K562 (cell line): ENCODE measurements at regions not wholly inside any gene's neighbourhood (a gene's known extent, or its start where the extent isn't known, plus 50 kb on each side); places are given as distances from the start of the nearest gene placed in this dataset.

Source experiments
- ATAC-seq: fragments of 200-7000 bp; cut with Tn5 transposase; 3 replicates; pipeline ENCODE4 v1.9.1; 2020; ENCODE audit warnings: moderate library complexity
- BruUV-seq: library from RNA; stranded (reverse); fragments of 400-500 nt; replicated peaks from 2 replicates; lab custom pipeline; 2021; lab: Mats Ljungman, UMichigan
- CTCF ChIA-PET: fragments of 300-600 bp; formaldehyde crosslinking; extraction: SDS; loops from one replicate; lab custom pipeline; 2021; ENCODE audit warnings: low intra/inter-chr PET ratio; lab: Yijun Ruan, JAX
- POLR2A ChIA-PET: fragments of 300-600, 350-650 bp; sonication (Branson Sonifier 250); formaldehyde crosslinking; extraction: SDS; loops from one replicate; lab custom pipeline; 2021; ENCODE audit warnings: antibody characterized with exemption, inconsistent platforms; lab: Yijun Ruan, JAX
- DNase-seq, 4 experiments: peaks; one replicate each; pipeline versions ENCODE4 v3.0.0 to v3.0.0-alpha.2; 2011 to 2018; ENCODE audit warnings: low spot score in 3 of 4, mixed read lengths in 3 of 4; ENCODE audit errors: extremely low read depth in 1 of 4
- FAIRE-seq: peaks from 2 replicates; lab custom pipeline; 2011; peaks lifted over from hg19 to GRCh38; lab: Jason Lieb, UNC
- H2AFZ ChIP-seq: 2 replicates; pipeline ENCODE4 v1.6.0; 2011; ENCODE audit warnings: low read depth, low read length, control low read depth, inconsistent platforms
- H3K27ac ChIP-seq: fragments of 200-600 bp; 3 replicates; pipeline ENCODE4 v1.8.0; 2011; ENCODE audit warnings: low read depth, mild to moderate bottlenecking, control low read depth, inconsistent platforms, low read length, moderate library complexity, mixed read lengths; ENCODE audit errors: extremely low read depth
- H3K27me3 ChIP-seq, 2 experiments: fragments of 300-600 bp in 1 of 2; 2 replicates in 1 of 2; 3 replicates in 1 of 2; pipeline versions ENCODE4 v1.6.0 to v1.8.0; 2011; ENCODE audit warnings: inconsistent platforms in 2 of 2, low read length in 2 of 2, mild to moderate bottlenecking in 1 of 2, mixed read lengths in 1 of 2, moderate library complexity in 1 of 2; ENCODE audit not compliant: control insufficient read depth in 2 of 2, insufficient read depth in 2 of 2
- H3K36me3 ChIP-seq: fragments of 300-600 bp; 3 replicates; pipeline ENCODE4 v1.8.0; 2011; ENCODE audit warnings: mild to moderate bottlenecking, low read length, inconsistent platforms; ENCODE audit not compliant: control insufficient read depth, insufficient read depth
- H3K4me1 ChIP-seq, 2 experiments: fragments of 200-600 bp in 1 of 2; replicated peaks in 1 of 2; 2 replicates in 1 of 2; 3 replicates in 1 of 2; pipeline versions ENCODE4 v1.5.1 to v1.8.0; 2011; ENCODE audit warnings: inconsistent platforms in 2 of 2, low read length in 2 of 2, mild to moderate bottlenecking in 1 of 2, mixed read lengths in 1 of 2, moderate library complexity in 1 of 2; ENCODE audit not compliant: control insufficient read depth in 2 of 2, insufficient read depth in 2 of 2
- H3K4me2 ChIP-seq: 2 replicates; pipeline ENCODE4 v1.6.1; 2011; ENCODE audit warnings: low read length, control low read depth, inconsistent platforms, mixed read lengths; ENCODE audit not compliant: insufficient read depth
- H3K4me3 ChIP-seq: fragments of 200-600 bp; sonication (generic), shearing (Covaris generic); 2 replicates; pipeline ENCODE4 v1.5.1; 2016; ENCODE audit warnings: control low read depth, inconsistent platforms
- H3K79me2 ChIP-seq: fragments of 200-600 bp; 3 replicates; pipeline ENCODE4 v1.8.0; 2011; ENCODE audit warnings: low read length, inconsistent platforms; ENCODE audit not compliant: control insufficient read depth, insufficient read depth
- H3K9ac ChIP-seq, 2 experiments: 2 replicates each; pipeline versions ENCODE4 v1.6.0 to v1.6.1; 2011; ENCODE audit warnings: low read depth in 2 of 2, low read length in 2 of 2, control low read depth in 1 of 2, inconsistent platforms in 1 of 2, mild to moderate bottlenecking in 1 of 2, mixed read lengths in 1 of 2; ENCODE audit not compliant: insufficient read depth in 1 of 2
- H3K9me1 ChIP-seq: one replicate; pipeline ENCODE4 v1.6.0; 2011; ENCODE audit warnings: inconsistent platforms, mild to moderate bottlenecking, low read length, moderate library complexity; ENCODE audit not compliant: control insufficient read depth, insufficient read depth
- H3K9me3 ChIP-seq: replicated peaks from 2 replicates; pipeline ENCODE4 v1.5.1; 2011; ENCODE audit warnings: low read depth, low read length, inconsistent platforms; ENCODE audit not compliant: control insufficient read depth, insufficient read depth
- H4K20me1 ChIP-seq: replicated peaks from 2 replicates; pipeline ENCODE4 v1.6.1; 2011; ENCODE audit warnings: low read length, inconsistent platforms, mixed read lengths; ENCODE audit not compliant: control insufficient read depth, insufficient read depth
- AFF1 ChIP-seq, 2 experiments: fragments of 450-650 bp; IDR thresholded peaks; 2 replicates each; pipeline ENCODE4 v1.6.1; 2018; ENCODE audit warnings: mild to moderate bottlenecking in 2 of 2, low read depth in 1 of 2; ENCODE audit not compliant: partially characterized antibody in 2 of 2
- DLX4 ChIP-seq: fragments of 250-450 bp; sonication (Bioruptor Pico); IDR thresholded peaks from 2 replicates; pipeline ENCODE4 v1.6.1; 2021; ENCODE audit warnings: mild to moderate bottlenecking
- HMBOX1 ChIP-seq: sonication (generic); IDR thresholded peaks from 2 replicates; pipeline ENCODE4 v1.6.1; 2016
- HNRNPK ChIP-seq: fragments of 200-400 bp; formaldehyde crosslinking; IDR thresholded peaks from one replicate; pipeline ENCODE4 v1.6.1; 2018; ENCODE audit warnings: mild to moderate bottlenecking, low read depth, low read length; ENCODE audit not compliant: poor library complexity, severe bottlenecking
- KLF1 ChIP-seq: fragments of 450-650 bp; IDR thresholded peaks from 2 replicates; pipeline ENCODE4 v1.6.1; 2016; ENCODE audit warnings: missing genetic modification characterization, missing compliant biosample characterization
- NR2C1 ChIP-seq, 2 experiments: fragments of 450-650 bp; IDR thresholded peaks; 2 replicates each; pipeline ENCODE4 v1.6.1; 2017; ENCODE audit warnings: mild to moderate bottlenecking in 2 of 2, antibody characterized with exemption in 1 of 2, inconsistent platforms in 1 of 2, missing compliant biosample characterization in 1 of 2, missing genetic modification characterization in 1 of 2
- SMARCE1 ChIP-seq: fragments of 450-650 bp; IDR thresholded peaks from 2 replicates; pipeline ENCODE4 v1.7.1; 2016; ENCODE audit warnings: mild to moderate bottlenecking
- TAL1 ChIP-seq: fragments of 450-650 bp; IDR thresholded peaks from 2 replicates; pipeline ENCODE4 v1.6.1; 2016; ENCODE audit warnings: mild to moderate bottlenecking
- ZBTB34 ChIP-seq: fragments of 250-450 bp; sonication (Bioruptor Pico); IDR thresholded peaks from 2 replicates; pipeline ENCODE4 v1.8.0; 2021; ENCODE audit warnings: mild to moderate bottlenecking, moderate library complexity
- ZNF280A ChIP-seq: fragments of 450-650 bp; IDR thresholded peaks from 2 replicates; pipeline ENCODE4 v1.6.1; 2018; ENCODE audit warnings: mild to moderate bottlenecking, low read depth; ENCODE audit not compliant: partially characterized antibody
- ZNF512 ChIP-seq: IDR thresholded peaks from 2 replicates; pipeline ENCODE4 v1.6.1; 2016; ENCODE audit warnings: missing genetic modification characterization, missing compliant biosample characterization
- ZNF583 ChIP-seq: fragments of 250-450 bp; sonication (Bioruptor Pico); IDR thresholded peaks from 2 replicates; pipeline ENCODE4 v1.4.0; 2020
- ZNF76 ChIP-seq: fragments of 250-450 bp; sonication (Bioruptor Pico); IDR thresholded peaks from 2 replicates; pipeline ENCODE4 v1.4.0; 2020; ENCODE audit warnings: mild to moderate bottlenecking, moderate library complexity, borderline replicate concordance
- WGBS: fragments of 100-300 bp; shearing (Covaris generic); methylation state at CpG from one replicate; pipeline ENCODE4 v1.1.6; 2016; ENCODE audit warnings: low coverage, mixed read lengths; ENCODE audit not compliant: insufficient coverage; ENCODE audit errors: missing lambda C conversion rate; 5-methylcytosine and 5-hydroxymethylcytosine counted together
- in situ Hi-C: fragments of 300-500 bp; cut with MboI; formaldehyde crosslinking; loops from 4 replicates; pipeline ENCODE4 v1.15.0; 2018; ENCODE audit warnings: inconsistent platforms, mixed read lengths
- intact Hi-C: fragments of 100-400 bp; cut with micrococcal nuclease; formaldehyde crosslinking; loops from 2 replicates; pipeline ENCODE4 v1.14.2; 2022

GRCh38 chr11:42363701-42364100 is 904.2 kb upstream of the LRRC4C start:
- FAIRE-seq, result no peak
- H4K20me1 ChIP-seq, result no peaks in the 10 kb centered on the region
- H3K79me2 ChIP-seq, result no peaks in the 10 kb centered on the region
- no peak for DNase-seq
- no peaks in the 10 kb centered on the region for H3K9me3 ChIP-seq
- H3K4me1 ChIP-seq, result no peaks in the 10 kb centered on the region
- no peak overlapping the region for H3K9ac ChIP-seq
- H3K4me2 ChIP-seq, result no peak overlapping the region
- ChIA-PET CTCF (no interaction called here), POLR2A (no interaction called here)
- H3K36me3 ChIP-seq, result no peaks in the 10 kb centered on the region
- no TSS peak for BruUV-seq
- ATAC-seq, result no peak
- H2AFZ ChIP-seq, result no peak overlapping the region
- intact Hi-C loops (no loop called here), in situ Hi-C loops (no loop called here)
- no peak overlapping the region for H3K4me3 ChIP-seq
- 0% methylated on average over 2 of the region's 2 CpGs for WGBS
- H3K9me1 ChIP-seq, result no peaks in the 10 kb centered on the region
- no peak overlapping the region for H3K27ac ChIP-seq
- no peaks in the 10 kb centered on the region for H3K27me3 ChIP-seq
- no peak for TF ChIP-seq KLF1
- TF ChIP-seq SMARCE1, result no peak
- TF ChIP-seq ZNF512 (tag), result no peak
- TF ChIP-seq HMBOX1, result no peak
- no peak for TF ChIP-seq ZNF280A
- no peak for TF ChIP-seq DLX4 (CRISPR knock-in tag)
- TF ChIP-seq TAL1, result no peak
- TF ChIP-seq ZBTB34 (CRISPR knock-in tag), result no peak
- TF ChIP-seq AFF1 (IDR thresholded peaks at IDR 0.05; ENCODE audit: low read depth in 1 of 2, partially characterized antibody in 2 of 2), result no peak
- TF ChIP-seq ZNF76, result no peak
- TF ChIP-seq HNRNPK, result no peak
- no peak for TF ChIP-seq NR2C1 (IDR thresholded peaks at IDR 0.05)
- no peak for TF ChIP-seq NR2C1 (tag; IDR thresholded peaks at IDR 0.05)
- no peak for TF ChIP-seq ZNF583
